SHP77 treated with DMSO at 0.1 percent for 48 hours (cell line): ENCODE measurements at regions not wholly inside any gene's neighbourhood (a gene's known extent, or its start where the extent isn't known, plus 50 kb on each side); places are given as distances from the start of the nearest gene placed in this dataset.
"Not testable (repeated sequence)": the region's sequence is repeated elsewhere in the genome, so short reads cannot be mapped to it uniquely, and the experiment has no call there.

Experiments
- DNase-seq: peaks from one replicate; lab custom pipeline; 2025; lab: John Stamatoyannopoulos, UW

GRCh38 chr10:16231734-16232435 is 204.9 kb upstream of the PTER start:
- DNase-seq: no peak

- no peak for DNase-seq
These were observed 204.4 kb upstream of the PTER start for GRCh38 chr10:16232441-16232840.

- DNase-seq: no peak
These were observed 201.9 kb upstream of the PTER start for GRCh38 chr10:16234916-16235315.

- no peak for DNase-seq
These were observed 194.4 kb upstream of the PTER start for GRCh38 chr10:16242446-16242845.

- no peak for DNase-seq
These were observed 193.8 kb upstream of the PTER start for GRCh38 chr10:16242859-16243613.

- not testable (repeated sequence) for DNase-seq
These were observed 186.7 kb upstream of the PTER start for GRCh38 chr10:16250136-16250535.

GRCh38 chr10:16256336-16256735 is 180.5 kb upstream of the PTER start:
- no peak for DNase-seq

GRCh38 chr10:16258291-16259040 is 178.3 kb upstream of the PTER start:
- DNase-seq: no peak

GRCh38 chr10:16259726-16260125 is 177.1 kb upstream of the PTER start:
- no peak for DNase-seq

- no peak for DNase-seq
These were observed 176.4 kb upstream of the PTER start for GRCh38 chr10:16260388-16260787.

- DNase-seq: no peak
These were observed 165.2 kb upstream of the PTER start for GRCh38 chr10:16271571-16271970.

- DNase-seq: no peak
These were observed 161.9 kb upstream of the PTER start for GRCh38 chr10:16274911-16275310.

- no peak for DNase-seq
These were observed 156.2 kb upstream of the PTER start for GRCh38 chr10:16280595-16280994.

GRCh38 chr10:16292366-16292765 is 144.4 kb upstream of the PTER start:
- no peak for DNase-seq

- DNase-seq: no peak
These were observed 139.7 kb upstream of the PTER start for GRCh38 chr10:16297069-16297468.

- no peak for DNase-seq
These were observed 139.2 kb upstream of the PTER start for GRCh38 chr10:16297642-16298041.

- no peak for DNase-seq
These were observed 132.5 kb upstream of the PTER start for GRCh38 chr10:16304311-16304710.

- no peak for DNase-seq
These were observed 126.4 kb upstream of the PTER start for GRCh38 chr10:16310440-16310839.

- DNase-seq: no peak
These were observed 122.6 kb upstream of the PTER start for GRCh38 chr10:16314259-16314658.

- no peak for DNase-seq
These were observed 119.9 kb upstream of the PTER start for GRCh38 chr10:16316733-16317390.

- no peak for DNase-seq
These were observed 95.2 kb upstream of the PTER start for GRCh38 chr10:16341637-16342036.

GRCh38 chr10:16348891-16349290 is 87.9 kb upstream of the PTER start:
- DNase-seq: no peak
